Astrocyte of the spinal cord (primary cell): ENCODE measurements at regions not wholly inside any gene's neighbourhood (a gene's known extent, or its start where the extent isn't known, plus 50 kb on each side); places are given as distances from the start of the nearest gene placed in this dataset.

Source experiments
- DNase-seq: peaks from one replicate; pipeline ENCODE4 v3.0.0; 2011; ENCODE audit warnings: low read depth, low spot score
- H3K4me3 ChIP-seq: 2 replicates; pipeline ENCODE4 v1.5.1; 2011; ENCODE audit warnings: low read depth, mild to moderate bottlenecking, low read length, moderate library complexity
- CTCF ChIP-seq: IDR thresholded peaks from 2 replicates; pipeline ENCODE4 v1.5.1; 2012; ENCODE audit warnings: low read depth, mild to moderate bottlenecking, low read length, inconsistent platforms
- in situ Hi-C: cut with HindIII; loops from 2 replicates; pipeline ENCODE4 v1.10.0; 2017; ENCODE audit warnings: low sequenced_read_pairs

GRCh38 chr5:60260658-60261057 lies 367.1 kb upstream of the PDE4D start:
- in situ Hi-C loops: no loop called here
- no peak for DNase-seq
- no peak for TF ChIP-seq CTCF
- no peak overlapping the region for H3K4me3 ChIP-seq

- TF ChIP-seq CTCF: no peak
- DNase-seq: no peak
- H3K4me3 ChIP-seq: no peak overlapping the region
- in situ Hi-C loops: no loop called here
Measured at GRCh38 chr5:60259730-60260129, 366.2 kb upstream of the PDE4D start.

- in situ Hi-C loops: no loop called here
- no peak for DNase-seq
- no peak overlapping the region for H3K4me3 ChIP-seq
- TF ChIP-seq CTCF: no peak
Measured at GRCh38 chr5:60257596-60258271, 364.2 kb upstream of the PDE4D start.

- H3K4me3 ChIP-seq: no peak overlapping the region
- no peak for TF ChIP-seq CTCF
- no peak for DNase-seq
- in situ Hi-C loops: no loop called here
Measured at GRCh38 chr5:60256546-60256945, 363.0 kb upstream of the PDE4D start.

GRCh38 chr5:60248901-60249300 lies 355.4 kb upstream of the PDE4D start:
- in situ Hi-C loops: no loop called here
- TF ChIP-seq CTCF: no peak
- no peak overlapping the region for H3K4me3 ChIP-seq
- no peak for DNase-seq

- in situ Hi-C loops: no loop called here
- H3K4me3 ChIP-seq: no peak overlapping the region
- DNase-seq: no peak
- TF ChIP-seq CTCF: no peak
Measured at GRCh38 chr5:60243713-60244112, 350.2 kb upstream of the PDE4D start.
